OCI-LY3 (cell line): ENCODE measurements at regions not wholly inside any gene's neighbourhood (a gene's known extent, or its start where the extent isn't known, plus 50 kb on each side); places are given as distances from the start of the nearest gene placed in this dataset.

Experiments used
- H2AFZ ChIP-seq: fragments of 200-600, 300-600 bp; shearing (Covaris generic); 2 replicates; pipeline ENCODE4 v1.6.0; 2014; ENCODE audit warnings: antibody characterized with exemption, low read depth, low read length
- H3K27ac ChIP-seq: fragments of 200-600, 300-600 bp; sonication (generic); 2 replicates; pipeline ENCODE4 v1.5.1; 2014; ENCODE audit warnings: mild to moderate bottlenecking, low read length, moderate library complexity, mixed read lengths
- H3K27me3 ChIP-seq: fragments of 200-600, 300-600 bp; sonication (generic); 2 replicates; pipeline ENCODE4 v1.6.1; 2014; ENCODE audit warnings: low read depth, low read length, mixed read lengths
- H3K36me3 ChIP-seq: fragments of 200-600, 300-600 bp; sonication (generic); replicated peaks from 2 replicates; pipeline ENCODE3; 2014; ENCODE audit warnings: low read depth, low read length, mixed read lengths
- H3K4me1 ChIP-seq: fragments of 300-600, 200-600 bp; sonication (generic); 2 replicates; pipeline ENCODE4 v1.6.1; 2014; ENCODE audit warnings: low read length, mixed read lengths
- H3K4me2 ChIP-seq: fragments of 200-600, 300-600 bp; sonication (generic); 2 replicates; pipeline ENCODE4 v1.6.1; 2014; ENCODE audit warnings: low read length, mixed read lengths
- H3K4me3 ChIP-seq: fragments of 300-600, 200-600 bp; sonication (generic); 2 replicates; pipeline ENCODE4 v1.5.1; 2014; ENCODE audit warnings: antibody characterized with exemption, mild to moderate bottlenecking, low read length, moderate library complexity
- H3K79me2 ChIP-seq: fragments of 300-600, 200-600 bp; shearing (Covaris generic); 2 replicates; pipeline ENCODE4 v1.6.1; 2014; ENCODE audit warnings: mild to moderate bottlenecking, low read length, mixed read lengths
- H3K9ac ChIP-seq: fragments of 300-600, 200-600 bp; shearing (Covaris generic); 2 replicates; pipeline ENCODE4 v1.6.0; 2014; ENCODE audit warnings: mild to moderate bottlenecking, low read length, moderate library complexity
- H3K9me3 ChIP-seq: fragments of 200-600, 300-600 bp; shearing (Covaris generic); 2 replicates; pipeline ENCODE4 v1.6.1; 2014; ENCODE audit warnings: low read length, mixed read lengths; ENCODE audit not compliant: insufficient read depth
- H4K20me1 ChIP-seq: fragments of 200-600, 300-600 bp; sonication (generic); 2 replicates; pipeline ENCODE4 v1.6.1; 2016; ENCODE audit warnings: low read length, mixed read lengths; ENCODE audit not compliant: insufficient read depth
- EZH2phosphoT487 ChIP-seq: fragments of 200-600 bp; shearing (Covaris generic); IDR thresholded peaks from 2 replicates; pipeline ENCODE4 v1.6.1; 2018; ENCODE audit warnings: antibody characterized with exemption, mixed run types, low read depth
- TF ChIP-seq, protein P1 (sequence below): fragments of 200-600, 300-600 bp; sonication (generic); IDR thresholded peaks from 2 replicates; pipeline ENCODE4 v1.5.1; 2014; ENCODE audit warnings: antibody characterized with exemption, low read length, low read depth

- no peaks in the 10 kb centered on the region for H3K36me3 ChIP-seq
- TF ChIP-seq, protein P1, sequence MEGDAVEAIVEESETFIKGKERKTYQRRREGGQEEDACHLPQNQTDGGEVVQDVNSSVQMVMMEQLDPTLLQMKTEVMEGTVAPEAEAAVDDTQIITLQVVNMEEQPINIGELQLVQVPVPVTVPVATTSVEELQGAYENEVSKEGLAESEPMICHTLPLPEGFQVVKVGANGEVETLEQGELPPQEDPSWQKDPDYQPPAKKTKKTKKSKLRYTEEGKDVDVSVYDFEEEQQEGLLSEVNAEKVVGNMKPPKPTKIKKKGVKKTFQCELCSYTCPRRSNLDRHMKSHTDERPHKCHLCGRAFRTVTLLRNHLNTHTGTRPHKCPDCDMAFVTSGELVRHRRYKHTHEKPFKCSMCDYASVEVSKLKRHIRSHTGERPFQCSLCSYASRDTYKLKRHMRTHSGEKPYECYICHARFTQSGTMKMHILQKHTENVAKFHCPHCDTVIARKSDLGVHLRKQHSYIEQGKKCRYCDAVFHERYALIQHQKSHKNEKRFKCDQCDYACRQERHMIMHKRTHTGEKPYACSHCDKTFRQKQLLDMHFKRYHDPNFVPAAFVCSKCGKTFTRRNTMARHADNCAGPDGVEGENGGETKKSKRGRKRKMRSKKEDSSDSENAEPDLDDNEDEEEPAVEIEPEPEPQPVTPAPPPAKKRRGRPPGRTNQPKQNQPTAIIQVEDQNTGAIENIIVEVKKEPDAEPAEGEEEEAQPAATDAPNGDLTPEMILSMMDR = no peak
- TF ChIP-seq EZH2phosphoT487 = no peak
Measured at GRCh38 chr3:147213633-147214032, 192.7 kb downstream of the ZIC4 start.

DNA sequence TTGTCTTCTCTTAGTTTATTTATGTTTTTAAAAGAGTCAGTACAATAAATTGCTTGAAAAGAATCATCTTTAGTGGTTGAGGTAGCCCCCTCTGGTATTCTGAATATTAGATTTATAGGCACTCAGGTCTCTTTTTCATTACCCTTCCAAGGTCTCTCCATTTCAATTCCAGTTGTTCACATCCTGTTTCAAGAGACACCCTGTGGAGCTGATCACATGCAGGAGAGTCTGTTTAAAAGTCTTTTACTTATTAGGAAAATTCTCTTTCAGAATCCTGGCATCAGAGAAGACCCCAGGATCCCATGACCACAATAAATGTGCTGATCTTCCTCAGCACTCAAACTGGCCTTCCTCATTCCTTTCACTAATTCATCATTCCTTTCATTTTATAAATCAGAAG, 195.7 kb downstream of the ZIC4 start:
- Histone ChIP-seq H3K36me3 (no peaks in the 10 kb centered on the region), H3K27ac (no peak overlapping the region), H3K27me3 (no peaks in the 10 kb centered on the region), H3K4me2 (no peak overlapping the region), H3K79me2 (no peaks in the 10 kb centered on the region), H3K4me1 (no peaks in the 10 kb centered on the region), H3K4me3 (no peak overlapping the region), H3K9ac (no peak overlapping the region), H2AFZ (no peak overlapping the region), H4K20me1 (no peaks in the 10 kb centered on the region), H3K9me3 (no peaks in the 10 kb centered on the region)
- TF ChIP-seq, protein P1 = no peak
- TF ChIP-seq EZH2phosphoT487 = no peak

More at GRCh38 chr3:147213633-147214032, 192.7 kb downstream of the ZIC4 start:
- H3K27me3 ChIP-seq = no peaks in the 10 kb centered on the region
- no peaks in the 10 kb centered on the region for H4K20me1 ChIP-seq
- H3K4me2 ChIP-seq = no peak overlapping the region
- no peaks in the 10 kb centered on the region for H3K4me1 ChIP-seq
- H3K9ac ChIP-seq = no peak overlapping the region
- no peak overlapping the region for H3K27ac ChIP-seq
- no peaks in the 10 kb centered on the region for H3K9me3 ChIP-seq
- H2AFZ ChIP-seq = no peak overlapping the region
- no peaks in the 10 kb centered on the region for H3K79me2 ChIP-seq
- no peak overlapping the region for H3K4me3 ChIP-seq

GRCh38 chr3:147201086-147201485, 205.3 kb downstream of the ZIC4 start:
- Histone ChIP-seq H3K27ac (no peak overlapping the region), H3K4me2 (no peak overlapping the region), H3K9me3 (no peaks in the 10 kb centered on the region)

GRCh38 chr3:147200545-147200944, 205.8 kb downstream of the ZIC4 start:
- Histone ChIP-seq H3K4me1 (0 out of 2 replicates have a peak, but pooled peaks cover 3% of the 10 kb centered on the region), H2AFZ (0 out of 2 replicates have a peak overlapping the region, but pooled peaks have one; percentile 37), H3K27me3 (no peaks in the 10 kb centered on the region), H3K9me3 (no peaks in the 10 kb centered on the region), H3K36me3 (no peaks in the 10 kb centered on the region), H3K27ac (no peak overlapping the region), H3K9ac (no peak overlapping the region), H3K4me3 (no peak overlapping the region), H3K79me2 (no peaks in the 10 kb centered on the region), H4K20me1 (no peaks in the 10 kb centered on the region), H3K4me2 (no peak overlapping the region)
- TF ChIP-seq, protein P1 = no peak
- no peak for TF ChIP-seq EZH2phosphoT487

More at GRCh38 chr3:147201086-147201485, 205.3 kb downstream of the ZIC4 start:
- H4K20me1 ChIP-seq = no peaks in the 10 kb centered on the region
- no peak overlapping the region for H3K9ac ChIP-seq
- no peaks in the 10 kb centered on the region for H3K79me2 ChIP-seq
- H3K36me3 ChIP-seq = no peaks in the 10 kb centered on the region
- H3K27me3 ChIP-seq = no peaks in the 10 kb centered on the region
- TF ChIP-seq, protein P1 = no peak
- no peak for TF ChIP-seq EZH2phosphoT487
- no peak overlapping the region for H3K4me3 ChIP-seq
- 0 out of 2 replicates have a peak, but pooled peaks cover 3% of the 10 kb centered on the region for H3K4me1 ChIP-seq
- H2AFZ ChIP-seq = no peak overlapping the region
